Loucy (cell line): ENCODE measurements at regions not wholly inside any gene's neighbourhood (a gene's known extent, or its start where the extent isn't known, plus 50 kb on each side); places are given as distances from the start of the nearest gene placed in this dataset.

ENCODE experiments used
- H2AFZ ChIP-seq: fragments of 200-600 bp; sonication (generic); 2 replicates; pipeline ENCODE4 v1.6.0; 2016; ENCODE audit warnings: antibody characterized with exemption, mild to moderate bottlenecking, low read length, moderate library complexity
- H3F3A ChIP-seq: fragments of 200-600 bp; 2 replicates; pipeline ENCODE4 v1.6.0; 2016; ENCODE audit warnings: antibody characterized with exemption, low read depth, mild to moderate bottlenecking
- H3K27me3 ChIP-seq: fragments of 200-600 bp; sonication (generic); 2 replicates; pipeline ENCODE4 v1.6.1; 2014; ENCODE audit warnings: low read length, mild to moderate bottlenecking; ENCODE audit not compliant: insufficient read depth, poor library complexity, severe bottlenecking
- H3K36me3 ChIP-seq: fragments of 200-600 bp; sonication (generic); 2 replicates; pipeline ENCODE4 v1.6.1; 2016; ENCODE audit warnings: low read length; ENCODE audit not compliant: insufficient read depth
- H3K4me1 ChIP-seq: fragments of 200-600 bp; sonication (generic); 2 replicates; pipeline ENCODE4 v1.5.1; 2014; ENCODE audit warnings: low read length, mild to moderate bottlenecking; ENCODE audit not compliant: insufficient read depth, poor library complexity, severe bottlenecking
- H3K4me2 ChIP-seq: fragments of 200-600 bp; sonication (generic); 2 replicates; pipeline ENCODE4 v1.6.0; 2014; ENCODE audit warnings: antibody characterized with exemption, low read length, low read depth, mild to moderate bottlenecking; ENCODE audit not compliant: poor library complexity, severe bottlenecking
- H3K4me3 ChIP-seq: fragments of 200-600 bp; sonication (generic); 2 replicates; pipeline ENCODE4 v1.5.1; 2014; ENCODE audit warnings: low read length, mild to moderate bottlenecking, mixed read lengths; ENCODE audit not compliant: poor library complexity, severe bottlenecking
- H3K79me2 ChIP-seq: fragments of 200-600 bp; sonication (generic); 2 replicates; pipeline ENCODE4 v1.6.1; 2014; ENCODE audit warnings: low read length; ENCODE audit not compliant: insufficient read depth
- H3K9ac ChIP-seq: fragments of 200-600 bp; sonication (generic); 2 replicates; pipeline ENCODE4 v1.6.0; 2014; ENCODE audit warnings: mild to moderate bottlenecking, low read depth, low read length, moderate library complexity; ENCODE audit not compliant: poor library complexity, severe bottlenecking
- H3K9me2 ChIP-seq: fragments of 200-600 bp; sonication (generic); replicated peaks from 2 replicates; pipeline ENCODE4 v1.6.1; 2016; ENCODE audit warnings: low read depth, low read length, mixed read lengths
- H3K9me3 ChIP-seq: fragments of 200-600 bp; sonication (generic); 2 replicates; pipeline ENCODE4 v1.6.1; 2014; ENCODE audit warnings: mild to moderate bottlenecking, antibody characterized with exemption, low read length, low read depth; ENCODE audit not compliant: insufficient read depth
- H4K20me1 ChIP-seq: fragments of 200-600 bp; sonication (generic); 2 replicates; pipeline ENCODE4 v1.6.0; 2014; ENCODE audit warnings: antibody characterized with exemption, low read length, mild to moderate bottlenecking; ENCODE audit not compliant: insufficient read depth, poor library complexity, severe bottlenecking
- CTCF ChIP-seq: fragments of 200-600 bp; sonication (generic); conservative IDR thresholded peaks from 2 replicates; pipeline ENCODE4 v1.5.1; 2014; ENCODE audit warnings: mild to moderate bottlenecking, antibody characterized with exemption, low read length
- EZH2phosphoT487 ChIP-seq: fragments of 200-600 bp; IDR thresholded peaks from 2 replicates; pipeline ENCODE4 v1.6.1; 2018; ENCODE audit warnings: antibody characterized with exemption, mild to moderate bottlenecking, moderate library complexity, borderline replicate concordance

- H3K4me3 ChIP-seq, result no peak overlapping the region
- H3K27me3 ChIP-seq, result no peaks in the 10 kb centered on the region
- H3F3A ChIP-seq, result no peaks in the 10 kb centered on the region
- no peaks in the 10 kb centered on the region for H3K4me1 ChIP-seq
- no peaks in the 10 kb centered on the region for H3K9me3 ChIP-seq
- no peak overlapping the region for H3K9ac ChIP-seq
- no peak for TF ChIP-seq EZH2phosphoT487
- TF ChIP-seq CTCF, result no peak
- H3K9me2 ChIP-seq, result no peaks in the 10 kb centered on the region
- no peak overlapping the region for H3K4me2 ChIP-seq
- no peak overlapping the region for H2AFZ ChIP-seq
- no peaks in the 10 kb centered on the region for H4K20me1 ChIP-seq
- H3K36me3 ChIP-seq, result no peaks in the 10 kb centered on the region
- H3K79me2 ChIP-seq, result no peaks in the 10 kb centered on the region
These were observed 205.2 kb downstream of the JRKL start for GRCh38 chr11:96595011-96595410.

GRCh38 chr11:96607864-96608558 is 218.2 kb downstream of the JRKL start:
- H4K20me1 ChIP-seq, result no peaks in the 10 kb centered on the region
- no peaks in the 10 kb centered on the region for H3K4me1 ChIP-seq
- TF ChIP-seq EZH2phosphoT487, result no peak
- TF ChIP-seq CTCF, result no peak

GRCh38 chr11:96614101-96614500 is 224.3 kb downstream of the JRKL start:
- H3K9me2 ChIP-seq, result no peaks in the 10 kb centered on the region
- no peaks in the 10 kb centered on the region for H3F3A ChIP-seq
- no peak overlapping the region for H3K4me3 ChIP-seq
- H3K9ac ChIP-seq, result no peak overlapping the region
- no peak overlapping the region for H3K4me2 ChIP-seq
- no peaks in the 10 kb centered on the region for H3K4me1 ChIP-seq
- no peaks in the 10 kb centered on the region for H3K9me3 ChIP-seq
- H3K36me3 ChIP-seq, result no peaks in the 10 kb centered on the region
- H3K27me3 ChIP-seq, result no peaks in the 10 kb centered on the region
- H3K79me2 ChIP-seq, result no peaks in the 10 kb centered on the region
- H4K20me1 ChIP-seq, result no peaks in the 10 kb centered on the region
- no peak overlapping the region for H2AFZ ChIP-seq
- TF ChIP-seq CTCF (no peak), EZH2phosphoT487 (no peak)

More at GRCh38 chr11:96607864-96608558, 218.2 kb downstream of the JRKL start:
- Histone ChIP-seq H2AFZ (no peak overlapping the region), H3K4me2 (no peak overlapping the region), H3K79me2 (no peaks in the 10 kb centered on the region), H3K27me3 (no peaks in the 10 kb centered on the region), H3K9ac (no peak overlapping the region), H3K36me3 (no peaks in the 10 kb centered on the region), H3K9me2 (no peaks in the 10 kb centered on the region), H3K9me3 (no peaks in the 10 kb centered on the region), H3F3A (no peaks in the 10 kb centered on the region), H3K4me3 (no peak overlapping the region)
